ENCODE measurements at regions not wholly inside any gene's neighbourhood (a gene's known extent, or its start where the extent isn't known, plus 50 kb on each side); places are given as distances from the start of the nearest gene placed in this dataset.

DNA sequence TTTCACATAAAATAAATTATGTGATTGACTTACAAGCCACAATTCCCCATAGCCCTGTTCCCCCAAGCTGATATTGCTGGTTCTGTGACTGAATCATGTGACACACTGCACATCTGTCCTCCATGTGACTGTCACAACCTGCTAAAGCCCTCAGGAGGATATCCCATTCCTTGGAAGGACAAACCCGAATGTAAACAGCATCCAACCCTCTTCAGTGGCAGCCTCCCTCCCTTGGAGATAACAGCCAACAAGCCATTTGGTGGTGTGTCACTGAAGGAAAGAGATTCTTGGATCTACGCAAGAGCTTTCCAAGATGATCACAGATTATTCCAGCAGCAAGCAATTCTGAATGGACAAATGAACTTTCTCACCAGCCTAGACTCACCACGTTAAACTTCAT is 153.9 kb upstream of the TIAM1 start:
- no peak for DNase-seq (ENCODE audit: low spot score)
- Histone ChIP-seq H3K9me3 (ENCODE audit: low read depth, low read length, poor library complexity, severe bottlenecking) (no peaks in the 10 kb centered on the region), H3K4me3 (ENCODE audit: low read depth, low read length, poor library complexity, severe bottlenecking) (no peak overlapping the region), H3K36me3 (ENCODE audit: insufficient read depth, low read length, poor library complexity, severe bottlenecking) (no peaks in the 10 kb centered on the region), H3K4me1 (ENCODE audit: insufficient read depth, low read length, poor library complexity, severe bottlenecking) (no peaks in the 10 kb centered on the region), H3K27me3 (replicated peaks; ENCODE audit: insufficient read depth, low read depth, low read length, poor library complexity) (no peaks in the 10 kb centered on the region), H3K27ac (ENCODE audit: low read depth, low read length, poor library complexity, severe bottlenecking) (no peak overlapping the region)
- POLR2A ChIA-PET (ENCODE audit: low non-redundant PET) = no interaction called here
- intact Hi-C loops (cut with micrococcal nuclease; ENCODE audit: unreplicated experiment) = no loop called here
- BruUV-seq (replicated peaks) = no TSS peak
- CTCF ChIA-PET = no interaction called here
- no peak for TF ChIP-seq CTCF (conservative IDR thresholded peaks at IDR 0.05; ENCODE audit: low read depth, low read length)
- no peak for TF ChIP-seq EZH2 (IDR thresholded peaks at IDR 0.05; ENCODE audit: borderline replicate concordance, low read depth, low read length, poor library complexity, severe bottlenecking)

DNA sequence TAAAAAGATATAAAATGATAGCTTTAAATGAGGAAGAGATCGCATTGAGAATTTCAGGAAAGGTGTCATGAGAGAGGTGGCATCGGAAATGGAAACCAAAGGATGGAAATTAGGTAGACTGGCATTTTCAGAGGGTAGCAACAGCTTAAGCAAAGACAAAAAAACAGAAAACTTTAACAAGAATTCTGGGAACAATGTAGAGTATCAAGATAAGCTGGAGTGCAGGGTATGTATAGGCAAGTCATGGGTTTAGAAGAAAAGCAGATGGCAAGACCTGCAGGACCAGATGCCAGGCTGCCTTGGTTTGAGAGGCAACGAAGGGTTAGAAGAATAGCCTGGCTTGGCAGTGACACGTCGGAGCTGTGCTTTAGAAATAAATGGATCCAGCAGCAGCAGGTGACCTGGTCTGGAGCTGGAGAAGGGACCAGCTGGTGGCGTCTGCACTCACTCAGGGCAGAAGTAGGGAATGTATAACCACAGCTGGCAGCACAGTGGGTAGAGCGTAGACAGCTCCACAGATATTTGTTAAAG is 149.4 kb upstream of the TIAM1 start:
- TF ChIP-seq EZH2 (IDR thresholded peaks at IDR 0.05; ENCODE audit: borderline replicate concordance, low read depth, low read length, poor library complexity, severe bottlenecking) (no peak), CTCF (conservative IDR thresholded peaks at IDR 0.05; ENCODE audit: low read depth, low read length) (no peak)
- H3K9me3 ChIP-seq (ENCODE audit: low read depth, low read length, poor library complexity, severe bottlenecking) = no peaks in the 10 kb centered on the region
- H3K4me3 ChIP-seq (ENCODE audit: low read depth, low read length, poor library complexity, severe bottlenecking) = no peak overlapping the region
- no peak for DNase-seq (ENCODE audit: low spot score)
- H3K36me3 ChIP-seq (ENCODE audit: insufficient read depth, low read length, poor library complexity, severe bottlenecking) = no peaks in the 10 kb centered on the region
- ChIA-PET CTCF (interaction anchor here (1.0 kb wide), 1 partner anchor 34 kb away, joined by 3 read pairs; no protein-coding TSS in a partner anchor), POLR2A (ENCODE audit: low non-redundant PET) (no interaction called here)
- BruUV-seq (replicated peaks) = no TSS peak
- H3K4me1 ChIP-seq (ENCODE audit: insufficient read depth, low read length, poor library complexity, severe bottlenecking) = no peaks in the 10 kb centered on the region
- H3K27me3 ChIP-seq (replicated peaks; ENCODE audit: insufficient read depth, low read depth, low read length, poor library complexity) = no peaks in the 10 kb centered on the region
- intact Hi-C loops (cut with micrococcal nuclease; ENCODE audit: unreplicated experiment) = no loop called here
- no peak overlapping the region for H3K27ac ChIP-seq (ENCODE audit: low read depth, low read length, poor library complexity, severe bottlenecking)

- Histone ChIP-seq H3K36me3 (ENCODE audit: insufficient read depth, low read length, poor library complexity, severe bottlenecking) (no peaks in the 10 kb centered on the region), H3K9me3 (ENCODE audit: low read depth, low read length, poor library complexity, severe bottlenecking) (no peaks in the 10 kb centered on the region), H3K27me3 (replicated peaks; ENCODE audit: insufficient read depth, low read depth, low read length, poor library complexity) (no peaks in the 10 kb centered on the region), H3K4me1 (ENCODE audit: insufficient read depth, low read length, poor library complexity, severe bottlenecking) (no peaks in the 10 kb centered on the region), H3K27ac (ENCODE audit: low read depth, low read length, poor library complexity, severe bottlenecking) (no peak overlapping the region), H3K4me3 (ENCODE audit: low read depth, low read length, poor library complexity, severe bottlenecking) (no peak overlapping the region)
- intact Hi-C loops (cut with micrococcal nuclease; ENCODE audit: unreplicated experiment) = no loop called here
- no peak for DNase-seq (ENCODE audit: low spot score)
- ChIA-PET CTCF (no interaction called here), POLR2A (ENCODE audit: low non-redundant PET) (no interaction called here)
- TF ChIP-seq EZH2 (IDR thresholded peaks at IDR 0.05; ENCODE audit: borderline replicate concordance, low read depth, low read length, poor library complexity, severe bottlenecking) (no peak), CTCF (conservative IDR thresholded peaks at IDR 0.05; ENCODE audit: low read depth, low read length) (no peak)
- no TSS peak for BruUV-seq (replicated peaks)
Measured at GRCh38 chr21:31491617-31492016, 147.6 kb upstream of the TIAM1 start.
